HTR-8/SVneo (cell line): ENCODE measurements at regions not wholly inside any gene's neighbourhood (a gene's known extent, or its start where the extent isn't known, plus 50 kb on each side); places are given as distances from the start of the nearest gene placed in this dataset.
"Not testable (repeated sequence)": the region's sequence is repeated elsewhere in the genome, so short reads cannot be mapped to it uniquely, and the experiment has no call there.

Experiments
- DNase-seq: peaks from one replicate; pipeline ENCODE4 v3.0.0; 2011; ENCODE audit warnings: low spot score, mixed read lengths; ENCODE audit not compliant: insufficient read length
- FAIRE-seq: peaks from 2 replicates; lab custom pipeline; 2011; peaks lifted over from hg19 to GRCh38; lab: Jason Lieb, UNC

GRCh38 chrX:131862321-131862720 lies 160.8 kb upstream of the STK26 start:
- no peak for FAIRE-seq

GRCh38 chrX:131869182-131869581 lies 153.9 kb upstream of the STK26 start:
- DNase-seq (no peak), FAIRE-seq (no peak)

More at GRCh38 chrX:131862321-131862720, 160.8 kb upstream of the STK26 start:
- DNase-seq = no peak

GRCh38 chrX:131874300-131874699 lies 148.8 kb upstream of the STK26 start:
- DNase-seq = no peak
- FAIRE-seq = no peak

- DNase-seq, FAIRE-seq: not testable (repeated sequence)
These were observed 147.3 kb upstream of the STK26 start for GRCh38 chrX:131875827-131876226.

- FAIRE-seq = no peak
- DNase-seq = no peak
These were observed 141.9 kb upstream of the STK26 start for GRCh38 chrX:131881194-131881593.

GRCh38 chrX:131885042-131885441 lies 138.1 kb upstream of the STK26 start:
- DNase-seq, FAIRE-seq: not testable (repeated sequence)

- DNase-seq, FAIRE-seq: not testable (repeated sequence)
These were observed 129.2 kb upstream of the STK26 start for GRCh38 chrX:131893857-131894256.

- no peak for FAIRE-seq
- DNase-seq = peak; percentile 1
These were observed 128.1 kb upstream of the STK26 start for GRCh38 chrX:131894995-131895394.

- FAIRE-seq = no peak
- DNase-seq = no peak
These were observed 127.3 kb upstream of the STK26 start for GRCh38 chrX:131895807-131896206.

- DNase-seq (no peak), FAIRE-seq (no peak)
These were observed 121.6 kb upstream of the STK26 start for GRCh38 chrX:131901546-131901945.

- DNase-seq (no peak), FAIRE-seq (no peak)
These were observed 115.4 kb upstream of the STK26 start for GRCh38 chrX:131907488-131908314.

GRCh38 chrX:131910586-131910985 lies 112.5 kb upstream of the STK26 start:
- DNase-seq (no peak), FAIRE-seq (no peak)

GRCh38 chrX:131915488-131915887 lies 107.6 kb upstream of the STK26 start:
- no peak for FAIRE-seq
- no peak for DNase-seq

GRCh38 chrX:131917588-131917987 lies 105.5 kb upstream of the STK26 start:
- no peak for FAIRE-seq

GRCh38 chrX:131918839-131919238 lies 104.3 kb upstream of the STK26 start:
- no peak for DNase-seq
- FAIRE-seq = no peak

More at GRCh38 chrX:131917588-131917987, 105.5 kb upstream of the STK26 start:
- DNase-seq = no peak

GRCh38 chrX:131923614-131924250 lies 99.4 kb upstream of the STK26 start:
- DNase-seq (no peak), FAIRE-seq (no peak)

- no peak for FAIRE-seq
These were observed 84.4 kb upstream of the STK26 start for GRCh38 chrX:131938749-131939148.

GRCh38 chrX:131942034-131942433 lies 81.1 kb upstream of the STK26 start:
- DNase-seq = no peak
- no peak for FAIRE-seq

More at GRCh38 chrX:131938749-131939148, 84.4 kb upstream of the STK26 start:
- DNase-seq = no peak

- no peak for DNase-seq
- no peak for FAIRE-seq
These were observed 77.9 kb upstream of the STK26 start for GRCh38 chrX:131944936-131945902.

- FAIRE-seq (no peak), DNase-seq (no peak)
These were observed 71.9 kb upstream of the STK26 start for GRCh38 chrX:131951166-131951565.
